Prostate gland (tissue), 2 donors: ENCODE measurements at regions not wholly inside any gene's neighbourhood (a gene's known extent, or its start where the extent isn't known, plus 50 kb on each side); places are given as distances from the start of the nearest gene placed in this dataset.

ENCODE experiments used
- CTCF ChIP-seq, 4 experiments: fragments of 200-600 bp in 2 of 4; fragments of 450-650 bp in 2 of 4; sonication (generic) in 2 of 4; IDR thresholded peaks; 1 replicate in 3 of 4; 2 replicates in 1 of 4; pipeline ENCODE4 v1.5.1; 2016 to 2019; ENCODE audit warnings: antibody characterized with exemption in 4 of 4, mild to moderate bottlenecking in 2 of 4, moderate library complexity in 2 of 4
- POLR2A ChIP-seq: fragments of 450-650 bp; IDR thresholded peaks from one replicate; pipeline ENCODE4 v1.6.1; 2016; ENCODE audit warnings: antibody characterized with exemption, mild to moderate bottlenecking

GRCh38 chr9:135339378-135339973, 140.1 kb upstream of the PPP1R26 start:
- no peak for TF ChIP-seq POLR2A
- TF ChIP-seq CTCF (IDR thresholded peaks at IDR 0.05): no peak
